HEK293 (cell line): ENCODE measurements at regions not wholly inside any gene's neighbourhood (a gene's known extent, or its start where the extent isn't known, plus 50 kb on each side); places are given as distances from the start of the nearest gene placed in this dataset.

Source experiments
- CTCF ChIA-PET: fragments of 350-600 bp; formaldehyde crosslinking; extraction: SDS; loops from one replicate; lab custom pipeline; 2021; ENCODE audit warnings: antibody characterized with exemption; lab: Yijun Ruan, JAX
- POLR2A ChIA-PET: fragments of 300-600 bp; formaldehyde crosslinking; extraction: SDS; loops from one replicate; lab custom pipeline; 2020; ENCODE audit warnings: antibody characterized with exemption, inconsistent platforms; lab: Yijun Ruan, JAX
- H3K27ac ChIP-seq: fragments of 200-500 bp; sonication (Bioruptor generic); 2 replicates; pipeline ENCODE4 v1.5.1; 2014; ENCODE audit warnings: low read depth, low read length, control low read depth, inconsistent platforms; ENCODE audit errors: extremely low read depth
- H3K36me3 ChIP-seq, 2 experiments: fragments of 200-500 bp in 1 of 2; sonication (Bioruptor generic) in 1 of 2; 1 replicate in 1 of 2; 2 replicates in 1 of 2; pipeline ENCODE4 v1.5.1; 2014 to 2017; ENCODE audit warnings: inconsistent platforms in 2 of 2, low read length in 2 of 2; ENCODE audit not compliant: control insufficient read depth in 2 of 2, insufficient read depth in 1 of 2
- H3K4me1 ChIP-seq: fragments of 200-500 bp; sonication (Bioruptor generic); 2 replicates; pipeline ENCODE4 v1.5.1; 2014; ENCODE audit warnings: mild to moderate bottlenecking, low read length, inconsistent platforms; ENCODE audit not compliant: control insufficient read depth, insufficient read depth
- H3K4me3 ChIP-seq: 2 replicates; pipeline ENCODE4 v1.5.1; 2011; ENCODE audit warnings: low read depth, mild to moderate bottlenecking, control low read depth, low read length, moderate library complexity
- H3K9me3 ChIP-seq: fragments of 200-500 bp; sonication (Bioruptor generic); 2 replicates; pipeline ENCODE4 v1.5.1; 2014; ENCODE audit warnings: low read depth, low read length, inconsistent platforms; ENCODE audit not compliant: control insufficient read depth, insufficient read depth
- AEBP2 ChIP-seq: fragments of 450-650 bp; formaldehyde crosslinking; IDR thresholded peaks from 2 replicates; pipeline ENCODE4 v1.5.1; 2016; ENCODE audit warnings: missing biosample characterization, missing genetic modification characterization, borderline replicate concordance
- FEZF1 ChIP-seq: fragments of 450-650 bp; formaldehyde crosslinking; IDR thresholded peaks from 2 replicates; pipeline ENCODE4 v1.5.1; 2016; ENCODE audit warnings: missing biosample characterization, missing genetic modification characterization
- GLI4 ChIP-seq: fragments of 450-650 bp; formaldehyde crosslinking; IDR thresholded peaks from 2 replicates; pipeline ENCODE4 v1.5.1; 2016; ENCODE audit warnings: missing biosample characterization, missing genetic modification characterization
- KLF9 ChIP-seq: fragments of 450-650 bp; formaldehyde crosslinking; IDR thresholded peaks from 2 replicates; pipeline ENCODE4 v1.5.1; 2016; ENCODE audit warnings: missing biosample characterization, missing genetic modification characterization, low read depth
- OVOL3 ChIP-seq: fragments of 450-650 bp; formaldehyde crosslinking; IDR thresholded peaks from 2 replicates; pipeline ENCODE4 v1.5.1; 2016; ENCODE audit warnings: missing biosample characterization, missing genetic modification characterization
- ZBTB8A ChIP-seq: fragments of 450-650 bp; formaldehyde crosslinking; IDR thresholded peaks from 2 replicates; pipeline ENCODE4 v1.5.1; 2016; ENCODE audit warnings: missing biosample characterization, missing genetic modification characterization
- ZNF10 ChIP-seq: fragments of 450-650 bp; formaldehyde crosslinking; IDR thresholded peaks from 2 replicates; pipeline ENCODE4 v1.5.1; 2017; ENCODE audit warnings: missing biosample characterization, missing genetic modification characterization
- ZNF138 ChIP-seq: fragments of 450-650 bp; formaldehyde crosslinking; IDR thresholded peaks from 2 replicates; pipeline ENCODE4 v1.5.1; 2016; ENCODE audit warnings: missing biosample characterization, missing genetic modification characterization, borderline replicate concordance
- ZNF16 ChIP-seq: fragments of 450-650 bp; formaldehyde crosslinking; IDR thresholded peaks from 2 replicates; pipeline ENCODE4 v1.5.1; 2016; ENCODE audit warnings: low read depth, missing biosample characterization, missing genetic modification characterization
- ZNF169 ChIP-seq: fragments of 450-650 bp; formaldehyde crosslinking; IDR thresholded peaks from 2 replicates; pipeline ENCODE4 v1.5.1; 2016; ENCODE audit warnings: missing biosample characterization, missing genetic modification characterization
- ZNF239 ChIP-seq: fragments of 450-650 bp; formaldehyde crosslinking; IDR thresholded peaks from 2 replicates; pipeline ENCODE4 v1.5.1; 2016; ENCODE audit warnings: missing biosample characterization, missing genetic modification characterization
- ZNF280C ChIP-seq: fragments of 450-650 bp; formaldehyde crosslinking; IDR thresholded peaks from 2 replicates; pipeline ENCODE4 v1.5.1; 2016; ENCODE audit warnings: missing biosample characterization, missing genetic modification characterization
- ZNF341 ChIP-seq: fragments of 450-650 bp; formaldehyde crosslinking; IDR thresholded peaks from 2 replicates; pipeline ENCODE4; 2016; ENCODE audit warnings: low read depth, missing biosample characterization, missing genetic modification characterization
- ZNF366 ChIP-seq: fragments of 450-650 bp; formaldehyde crosslinking; conservative IDR thresholded peaks from 2 replicates; pipeline ENCODE4 v1.5.1; 2016; ENCODE audit warnings: missing biosample characterization, missing genetic modification characterization
- ZNF404 ChIP-seq: fragments of 450-650 bp; formaldehyde crosslinking; IDR thresholded peaks from 2 replicates; pipeline ENCODE4 v1.5.1; 2017; ENCODE audit warnings: missing biosample characterization, missing genetic modification characterization
- ZNF426 ChIP-seq: fragments of 450-650 bp; formaldehyde crosslinking; IDR thresholded peaks from 2 replicates; pipeline ENCODE4 v1.5.1; 2017; ENCODE audit warnings: missing biosample characterization, missing genetic modification characterization, mild to moderate bottlenecking, inconsistent platforms, moderate library complexity
- ZNF555 ChIP-seq: fragments of 450-650 bp; formaldehyde crosslinking; conservative IDR thresholded peaks from 2 replicates; pipeline ENCODE4 v1.5.1; 2017; ENCODE audit warnings: missing biosample characterization, mild to moderate bottlenecking, missing genetic modification characterization, inconsistent platforms
- ZNF596 ChIP-seq: fragments of 450-650 bp; IDR thresholded peaks from 2 replicates; pipeline ENCODE4 v1.5.0; 2018; ENCODE audit warnings: missing biosample characterization, mild to moderate bottlenecking, missing genetic modification characterization, moderate library complexity
- ZNF623 ChIP-seq: fragments of 450-650 bp; formaldehyde crosslinking; IDR thresholded peaks from 2 replicates; pipeline ENCODE4 v1.5.1; 2016; ENCODE audit warnings: missing biosample characterization, missing genetic modification characterization
- ZNF626 ChIP-seq: fragments of 450-650 bp; sonication (Bioruptor Pico); formaldehyde crosslinking; IDR thresholded peaks from 2 replicates; pipeline ENCODE4 v1.5.1; 2018; ENCODE audit warnings: missing biosample characterization, missing genetic modification characterization, inconsistent platforms
- ZNF658 ChIP-seq: fragments of 450-650 bp; formaldehyde crosslinking; IDR thresholded peaks from 2 replicates; pipeline ENCODE4; 2016; ENCODE audit warnings: missing biosample characterization, missing genetic modification characterization
- ZNF707 ChIP-seq: fragments of 450-650 bp; formaldehyde crosslinking; IDR thresholded peaks from 2 replicates; pipeline ENCODE4 v1.5.1; 2016; ENCODE audit warnings: missing biosample characterization, missing genetic modification characterization
- ZNF791 ChIP-seq: fragments of 450-650 bp; formaldehyde crosslinking; IDR thresholded peaks from 2 replicates; pipeline ENCODE4 v1.5.1; 2016; ENCODE audit warnings: missing biosample characterization, missing genetic modification characterization
- ZNF830 ChIP-seq: fragments of 450-650 bp; IDR thresholded peaks from 2 replicates; pipeline ENCODE4 v1.5.0; 2018; ENCODE audit warnings: missing biosample characterization, missing genetic modification characterization, low read depth, mild to moderate bottlenecking, moderate library complexity
- TF ChIP-seq, protein P1 (sequence below): fragments of 450-650 bp; formaldehyde crosslinking; IDR thresholded peaks from 2 replicates; pipeline ENCODE4 v1.5.1; 2017; ENCODE audit warnings: missing biosample characterization, missing genetic modification characterization
- TF ChIP-seq, protein P2 (sequence below): fragments of 450-650 bp; formaldehyde crosslinking; IDR thresholded peaks from 2 replicates; pipeline ENCODE4 v1.5.1; 2016; ENCODE audit warnings: missing biosample characterization, missing genetic modification characterization

GRCh38 chr14:25350802-25351201 is 300.9 kb upstream of the STXBP6 start:
- no peak overlapping the region for H3K4me3 ChIP-seq
- H3K36me3 ChIP-seq: no peaks in the 10 kb centered on the region
- CTCF ChIA-PET: no interaction called here
- no peak overlapping the region for H3K27ac ChIP-seq
- no peak for TF ChIP-seq ZNF138
- no peak for TF ChIP-seq ZNF169 (tag by site-specific recombination)
- TF ChIP-seq GLI4 (tag by site-specific recombination): no peak
- TF ChIP-seq, protein P1, sequence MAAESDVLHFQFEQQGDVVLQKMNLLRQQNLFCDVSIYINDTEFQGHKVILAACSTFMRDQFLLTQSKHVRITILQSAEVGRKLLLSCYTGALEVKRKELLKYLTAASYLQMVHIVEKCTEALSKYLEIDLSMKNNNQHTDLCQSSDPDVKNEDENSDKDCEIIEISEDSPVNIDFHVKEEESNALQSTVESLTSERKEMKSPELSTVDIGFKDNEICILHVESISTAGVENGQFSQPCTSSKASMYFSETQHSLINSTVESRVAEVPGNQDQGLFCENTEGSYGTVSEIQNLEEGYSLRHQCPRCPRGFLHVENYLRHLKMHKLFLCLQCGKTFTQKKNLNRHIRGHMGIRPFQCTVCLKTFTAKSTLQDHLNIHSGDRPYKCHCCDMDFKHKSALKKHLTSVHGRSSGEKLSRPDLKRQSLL (tag by site-specific recombination): no peak
- TF ChIP-seq ZNF239 (tag by site-specific recombination): no peak
- no peak for TF ChIP-seq KLF9 (tag by site-specific recombination)
- TF ChIP-seq FEZF1 (tag by site-specific recombination): no peak
- TF ChIP-seq AEBP2 (tag by site-specific recombination): no peak
- no peak for TF ChIP-seq ZNF626 (tag by site-specific recombination)
- TF ChIP-seq ZNF555: no peak
- H3K4me1 ChIP-seq: no peaks in the 10 kb centered on the region
- POLR2A ChIA-PET: no interaction called here
- H3K9me3 ChIP-seq: no peaks in the 10 kb centered on the region

DNA sequence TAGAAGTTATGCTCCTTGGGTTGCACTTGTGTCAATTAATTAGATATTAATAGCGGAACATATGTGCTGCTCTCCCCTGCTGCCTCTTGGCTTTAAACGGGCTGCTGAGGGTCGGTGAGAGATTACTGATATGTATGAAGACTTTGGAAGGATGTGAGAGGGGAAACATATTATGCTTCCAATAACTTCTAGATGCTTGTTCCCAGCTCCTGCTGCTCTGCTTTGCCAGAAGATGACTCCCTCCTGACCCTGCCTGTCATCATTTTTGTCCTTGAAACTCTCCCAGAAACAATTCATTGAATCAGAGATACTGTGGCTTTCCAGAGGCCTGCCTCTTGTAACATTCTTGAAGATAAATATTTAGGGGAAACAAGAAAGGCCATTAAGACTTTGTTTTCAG is 300.1 kb upstream of the STXBP6 start:
- Histone ChIP-seq H3K36me3 (no peaks in the 10 kb centered on the region), H3K9me3 (no peaks in the 10 kb centered on the region), H3K4me1 (no peaks in the 10 kb centered on the region), H3K4me3 (no peak overlapping the region), H3K27ac (no peak overlapping the region)
- CTCF ChIA-PET: no interaction called here
- POLR2A ChIA-PET: no interaction called here
- TF ChIP-seq ZNF169 (tag by site-specific recombination) (no peak), ZNF707 (tag by site-specific recombination) (no peak), ZNF16 (no peak), ZNF404 (no peak), ZNF280C (tag by site-specific recombination) (no peak), ZNF791 (tag by site-specific recombination) (no peak), ZNF623 (tag by site-specific recombination) (no peak), ZNF341 (tag by site-specific recombination) (no peak), ZNF426 (no peak), ZBTB8A (tag by site-specific recombination) (no peak), ZNF658 (tag by site-specific recombination) (no peak), ZNF830 (no peak), ZNF366 (tag by site-specific recombination) (no peak), OVOL3 (tag by site-specific recombination) (no peak), ZNF596 (tag by site-specific recombination) (no peak), ZNF10 (tag by site-specific recombination) (no peak)
- TF ChIP-seq, protein P2, sequence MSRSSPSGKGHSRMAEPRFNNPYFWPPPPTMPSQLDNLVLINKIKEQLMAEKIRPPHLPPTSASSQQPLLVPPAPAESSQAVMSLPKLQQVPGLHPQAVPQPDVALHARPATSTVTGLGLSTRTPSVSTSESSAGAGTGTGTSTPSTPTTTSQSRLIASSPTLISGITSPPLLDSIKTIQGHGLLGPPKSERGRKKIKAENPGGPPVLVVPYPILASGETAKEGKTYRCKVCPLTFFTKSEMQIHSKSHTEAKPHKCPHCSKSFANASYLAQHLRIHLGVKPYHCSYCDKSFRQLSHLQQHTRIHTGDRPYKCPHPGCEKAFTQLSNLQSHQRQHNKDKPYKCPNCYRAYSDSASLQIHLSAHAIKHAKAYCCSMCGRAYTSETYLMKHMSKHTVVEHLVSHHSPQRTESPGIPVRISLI (tag by site-specific recombination): no peak
